Mesodermal cell (in vitro differentiated cells): ENCODE measurements at regions not wholly inside any gene's neighbourhood (a gene's known extent, or its start where the extent isn't known, plus 50 kb on each side); places are given as distances from the start of the nearest gene placed in this dataset.

Experiments used
- H3K27ac ChIP-seq: 2 replicates; pipeline ENCODE4 v1.7.0; 2013; ENCODE audit warnings: mild to moderate bottlenecking, low read depth, low read length, moderate library complexity; ENCODE audit not compliant: severe bottlenecking
- H3K36me3 ChIP-seq: 2 replicates; pipeline ENCODE4 v1.7.1; 2013; ENCODE audit warnings: mild to moderate bottlenecking, low read length, moderate library complexity; ENCODE audit not compliant: control insufficient read depth, insufficient read depth
- H3K4me1 ChIP-seq: one replicate; pipeline ENCODE4 v1.7.1; 2013; ENCODE audit warnings: mild to moderate bottlenecking, low read length; ENCODE audit not compliant: insufficient read depth, control insufficient read depth, poor library complexity, severe bottlenecking
- H3K4me3 ChIP-seq: 2 replicates; pipeline ENCODE4 v1.7.0; 2013; ENCODE audit warnings: low read length, control low read depth, mild to moderate bottlenecking; ENCODE audit not compliant: insufficient read depth, poor library complexity, severe bottlenecking; ENCODE audit errors: extremely low read depth
- H3K9me3 ChIP-seq: 2 replicates; pipeline ENCODE4 v1.7.1; 2013; ENCODE audit warnings: mild to moderate bottlenecking, low read length, moderate library complexity; ENCODE audit not compliant: control insufficient read depth
- WGBS, 2 experiments: methylation state at CpG; one replicate each; pipeline ENCODE4 v1.1.5; 2013; ENCODE audit warnings: missing lambda C conversion rate in 2 of 2; ENCODE audit not compliant: insufficient coverage in 2 of 2; 5-methylcytosine and 5-hydroxymethylcytosine counted together

GRCh38 chr16:6103561-6103960, 1006.0 kb upstream of the EEF2KMT start:
- no peak overlapping the region for H3K4me3 ChIP-seq
- H3K36me3 ChIP-seq, result no peaks in the 10 kb centered on the region
- H3K9me3 ChIP-seq, result no peaks in the 10 kb centered on the region
- WGBS, 2 experiments, result 35 to 41% methylated on average over 2 of the region's 2 CpGs
- H3K27ac ChIP-seq, result no peak overlapping the region
- no peaks in the 10 kb centered on the region for H3K4me1 ChIP-seq

GRCh38 chr16:6099102-6099501, 1001.5 kb upstream of the EEF2KMT start:
- Histone ChIP-seq H3K4me3 (no peak overlapping the region), H3K9me3 (no peaks in the 10 kb centered on the region), H3K27ac (no peak overlapping the region), H3K36me3 (no peaks in the 10 kb centered on the region), H3K4me1 (no peaks in the 10 kb centered on the region)
- WGBS, 2 experiments, result 91 to 93% methylated on average over 4 of the region's 4 CpGs

GRCh38 chr16:6096931-6097670, 999.5 kb upstream of the EEF2KMT start:
- Histone ChIP-seq H3K36me3 (no peaks in the 10 kb centered on the region), H3K4me1 (no peaks in the 10 kb centered on the region), H3K4me3 (no peak overlapping the region), H3K9me3 (no peaks in the 10 kb centered on the region), H3K27ac (no peak overlapping the region)
- WGBS, 2 experiments, result 88 to 92% methylated on average over 2 to 5 of the region's 7 CpGs

GRCh38 chr16:6095414-6095813, 997.8 kb upstream of the EEF2KMT start:
- Histone ChIP-seq H3K4me1 (no peaks in the 10 kb centered on the region), H3K27ac (no peak overlapping the region), H3K36me3 (no peaks in the 10 kb centered on the region), H3K9me3 (no peaks in the 10 kb centered on the region), H3K4me3 (no peak overlapping the region)
- 73 to 91% methylated on average over 3 to 4 of the region's 5 CpGs for WGBS, 2 experiments

- no peak overlapping the region for H3K4me3 ChIP-seq
- H3K9me3 ChIP-seq, result no peaks in the 10 kb centered on the region
- no peaks in the 10 kb centered on the region for H3K4me1 ChIP-seq
- H3K27ac ChIP-seq, result no peak overlapping the region
- H3K36me3 ChIP-seq, result no peaks in the 10 kb centered on the region
- WGBS, 2 experiments, result 75 to 92% methylated on average over 2 of the region's 3 CpGs
These were observed 993.4 kb upstream of the EEF2KMT start for GRCh38 chr16:6091021-6091420.

GRCh38 chr16:6081320-6081976, 983.9 kb upstream of the EEF2KMT start:
- H3K36me3 ChIP-seq, result no peaks in the 10 kb centered on the region
- 89 to 100% methylated on average over 1 of the region's 5 CpGs for WGBS, 2 experiments
- H3K9me3 ChIP-seq, result no peaks in the 10 kb centered on the region
- no peaks in the 10 kb centered on the region for H3K4me1 ChIP-seq
- H3K4me3 ChIP-seq, result no peak overlapping the region
- H3K27ac ChIP-seq, result no peak overlapping the region

- no peaks in the 10 kb centered on the region for H3K36me3 ChIP-seq
- WGBS, 2 experiments, result 82 to 87% methylated on average over 2 of the region's 2 CpGs
- H3K27ac ChIP-seq, result no peak overlapping the region
- no peaks in the 10 kb centered on the region for H3K4me1 ChIP-seq
- no peaks in the 10 kb centered on the region for H3K9me3 ChIP-seq
- no peak overlapping the region for H3K4me3 ChIP-seq
These were observed 979.0 kb upstream of the EEF2KMT start for GRCh38 chr16:6076631-6077030.

- WGBS, 2 experiments, result 71 to 91% methylated on average over 1 to 4 of the region's 4 CpGs
- Histone ChIP-seq H3K4me1 (no peaks in the 10 kb centered on the region), H3K36me3 (no peaks in the 10 kb centered on the region), H3K4me3 (no peak overlapping the region), H3K27ac (no peak overlapping the region), H3K9me3 (no peaks in the 10 kb centered on the region)
These were observed 970.5 kb upstream of the EEF2KMT start for GRCh38 chr16:6068063-6068462.

GRCh38 chr16:6066652-6067051, 969.1 kb upstream of the EEF2KMT start:
- H3K9me3 ChIP-seq, result no peaks in the 10 kb centered on the region
- H3K27ac ChIP-seq, result no peak overlapping the region
- H3K36me3 ChIP-seq, result no peaks in the 10 kb centered on the region
- 67 to 81% methylated on average over 7 of the region's 7 CpGs for WGBS, 2 experiments
- no peaks in the 10 kb centered on the region for H3K4me1 ChIP-seq
- no peak overlapping the region for H3K4me3 ChIP-seq

GRCh38 chr16:6063526-6063925, 965.9 kb upstream of the EEF2KMT start:
- no peak overlapping the region for H3K27ac ChIP-seq
- no peaks in the 10 kb centered on the region for H3K4me1 ChIP-seq
- WGBS, 2 experiments, result no CpG with 5 or more reads among the region's 3 CpGs
- no peak overlapping the region for H3K4me3 ChIP-seq
- H3K36me3 ChIP-seq, result no peaks in the 10 kb centered on the region
- H3K9me3 ChIP-seq, result no peaks in the 10 kb centered on the region

GRCh38 chr16:6059671-6060070, 962.1 kb upstream of the EEF2KMT start:
- H3K4me3 ChIP-seq, result no peak overlapping the region
- H3K27ac ChIP-seq, result no peak overlapping the region
- no peaks in the 10 kb centered on the region for H3K4me1 ChIP-seq
- H3K36me3 ChIP-seq, result no peaks in the 10 kb centered on the region
- no peaks in the 10 kb centered on the region for H3K9me3 ChIP-seq
